CD4-positive, alpha-beta T cell treated with Interleukin-21 for 1 hour (primary cell): ENCODE measurements at regions not wholly inside any gene's neighbourhood (a gene's known extent, or its start where the extent isn't known, plus 50 kb on each side); places are given as distances from the start of the nearest gene placed in this dataset.
A peak's percentile ranks its signal among the peaks of the same experiment; 100 is the strongest.
"Not testable (repeated sequence)": the region's sequence is repeated elsewhere in the genome, so short reads cannot be mapped to it uniquely, and the experiment has no call there.

ENCODE experiments used
- DNase-seq: peaks from one replicate; pipeline ENCODE4 v3.0.0-alpha.2; 2020

DNA sequence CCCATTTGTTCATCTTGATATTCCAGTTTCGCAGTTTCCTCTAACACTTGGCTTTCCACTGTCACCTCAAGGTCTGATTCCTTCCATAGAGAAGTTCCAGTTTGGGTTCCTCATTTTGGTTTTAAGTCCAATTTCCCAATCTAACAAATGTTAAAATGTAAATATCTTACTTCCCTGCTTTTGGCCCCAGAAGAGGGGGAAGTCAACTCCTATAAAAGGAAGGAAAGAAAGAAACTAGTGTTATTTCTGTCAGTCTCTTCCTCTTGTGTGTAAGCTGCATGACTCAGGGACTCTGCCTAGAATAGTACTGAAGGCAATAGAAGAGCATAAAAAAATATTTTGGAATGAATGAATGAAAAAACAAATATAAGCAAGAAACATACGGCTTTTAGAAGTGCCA lies 127.5 kb upstream of the CCNG1 start:
- no peak for DNase-seq

DNA sequence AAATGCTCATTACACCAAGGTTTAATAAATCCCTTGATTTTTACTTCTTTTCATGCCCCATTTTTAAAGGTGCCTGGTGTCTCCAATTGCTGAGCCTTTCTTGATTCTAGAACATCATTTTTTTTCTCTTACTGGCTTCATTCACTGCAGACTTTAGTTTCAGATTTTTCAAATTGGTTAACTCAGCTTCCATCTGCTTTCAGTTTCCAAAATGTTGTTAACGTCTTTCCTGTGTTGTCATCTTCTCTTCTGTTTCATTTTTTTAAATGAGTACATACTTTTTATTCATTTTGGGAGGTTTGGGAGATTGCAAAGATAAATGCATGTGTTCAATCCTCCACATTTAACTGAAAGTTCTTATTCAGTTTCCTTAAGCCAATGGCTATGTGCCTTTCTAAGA lies 126.4 kb upstream of the CCNG1 start:
- no peak for DNase-seq

DNA sequence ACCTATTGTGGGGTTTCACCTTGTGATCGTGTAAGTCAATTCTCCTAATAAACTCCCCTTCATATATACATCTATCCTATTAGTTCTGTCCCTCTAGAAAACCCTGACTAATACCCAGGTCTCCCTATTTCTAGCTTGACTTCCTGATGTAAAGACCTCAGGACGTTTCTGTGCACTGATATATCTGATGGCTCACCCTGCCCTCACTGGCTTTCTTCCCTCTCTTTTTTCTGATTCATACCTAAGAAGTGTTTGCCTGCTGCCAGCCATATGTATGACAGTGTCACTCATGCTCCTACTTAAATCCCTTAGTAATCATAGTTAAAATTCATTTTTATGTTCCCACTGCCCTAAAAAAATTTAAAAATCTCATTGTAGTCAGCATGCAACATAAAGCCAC lies 124.8 kb upstream of the CCNG1 start:
- DNase-seq = no peak

DNA sequence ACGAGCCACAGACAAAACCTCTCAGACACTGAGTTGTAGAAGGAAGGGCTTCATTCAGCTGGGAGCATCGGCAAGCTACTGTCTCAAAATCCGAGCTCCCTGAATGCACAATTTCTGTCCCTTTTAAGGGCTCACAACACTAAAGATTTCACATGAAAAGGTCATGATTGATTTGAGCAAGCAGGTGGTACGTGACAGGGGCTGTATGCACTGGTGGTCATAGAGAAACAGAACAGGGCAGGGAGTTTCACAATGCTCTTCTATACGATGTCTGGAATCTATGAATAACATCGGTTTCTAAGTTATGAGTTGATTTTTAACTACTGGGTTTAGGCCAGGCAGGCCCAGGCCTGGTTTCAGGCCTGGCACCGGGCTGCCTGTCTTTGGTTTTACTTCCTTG lies 124.3 kb upstream of the CCNG1 start:
- not testable (repeated sequence) for DNase-seq

DNA sequence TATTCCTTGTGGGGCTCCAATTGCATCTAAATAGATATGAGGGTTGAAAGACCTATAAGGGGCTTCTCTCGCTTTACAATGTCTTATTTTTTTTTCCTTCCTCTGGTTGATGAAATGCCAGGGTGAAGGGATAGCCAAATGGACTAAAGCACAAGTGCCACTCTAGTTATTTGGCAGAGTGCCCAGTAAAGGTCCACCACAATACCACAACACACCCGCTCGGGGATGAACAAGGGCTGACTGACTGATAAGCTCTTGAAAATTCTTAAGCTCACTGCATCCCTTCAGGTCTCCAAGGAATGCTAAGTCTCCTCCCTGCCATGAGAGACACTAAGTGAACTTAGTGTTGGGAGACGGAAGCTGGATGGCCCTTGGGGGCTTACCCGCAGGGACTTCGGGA lies 121.0 kb upstream of the CCNG1 start:
- not testable (repeated sequence) for DNase-seq

DNA sequence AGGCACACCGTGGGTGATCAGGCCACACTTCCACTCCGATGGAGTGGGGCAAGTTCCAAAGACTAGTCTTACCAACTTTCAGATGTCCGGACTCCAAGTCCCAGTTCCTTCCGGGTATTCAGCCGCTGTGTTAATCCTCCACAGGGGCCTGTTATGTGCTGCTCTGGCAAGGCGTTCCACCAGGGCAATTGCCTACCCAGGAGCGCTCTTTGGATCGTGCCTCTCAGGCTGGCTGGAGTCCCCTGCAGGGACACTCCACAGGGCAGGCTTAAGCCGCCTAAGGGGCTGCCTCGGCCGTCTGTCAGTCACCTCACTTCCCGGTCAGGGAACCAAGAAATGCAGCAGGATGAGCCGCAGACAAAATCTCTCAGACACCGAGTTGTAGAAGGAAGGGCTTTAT lies 118.7 kb upstream of the CCNG1 start:
- no peak for DNase-seq

DNA sequence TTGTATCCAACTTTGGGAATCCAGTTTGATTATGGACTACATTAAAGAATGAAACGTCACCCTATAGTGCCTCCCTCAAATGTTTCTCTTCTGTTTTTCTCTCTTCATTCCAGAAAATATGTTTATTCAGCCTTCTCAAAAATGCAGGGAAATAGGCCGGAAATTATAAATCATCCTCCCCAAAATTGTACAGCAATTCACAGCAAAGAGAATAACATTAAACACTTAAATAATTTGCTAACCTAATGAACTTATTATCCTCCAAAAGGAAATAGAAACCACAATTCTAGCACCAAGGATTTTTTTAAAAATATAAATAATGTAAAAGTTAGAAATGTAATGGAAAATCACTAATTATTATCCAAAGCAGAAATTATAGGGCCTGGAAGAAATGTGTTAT lies 115.9 kb upstream of the CCNG1 start:
- DNase-seq = no peak

DNA sequence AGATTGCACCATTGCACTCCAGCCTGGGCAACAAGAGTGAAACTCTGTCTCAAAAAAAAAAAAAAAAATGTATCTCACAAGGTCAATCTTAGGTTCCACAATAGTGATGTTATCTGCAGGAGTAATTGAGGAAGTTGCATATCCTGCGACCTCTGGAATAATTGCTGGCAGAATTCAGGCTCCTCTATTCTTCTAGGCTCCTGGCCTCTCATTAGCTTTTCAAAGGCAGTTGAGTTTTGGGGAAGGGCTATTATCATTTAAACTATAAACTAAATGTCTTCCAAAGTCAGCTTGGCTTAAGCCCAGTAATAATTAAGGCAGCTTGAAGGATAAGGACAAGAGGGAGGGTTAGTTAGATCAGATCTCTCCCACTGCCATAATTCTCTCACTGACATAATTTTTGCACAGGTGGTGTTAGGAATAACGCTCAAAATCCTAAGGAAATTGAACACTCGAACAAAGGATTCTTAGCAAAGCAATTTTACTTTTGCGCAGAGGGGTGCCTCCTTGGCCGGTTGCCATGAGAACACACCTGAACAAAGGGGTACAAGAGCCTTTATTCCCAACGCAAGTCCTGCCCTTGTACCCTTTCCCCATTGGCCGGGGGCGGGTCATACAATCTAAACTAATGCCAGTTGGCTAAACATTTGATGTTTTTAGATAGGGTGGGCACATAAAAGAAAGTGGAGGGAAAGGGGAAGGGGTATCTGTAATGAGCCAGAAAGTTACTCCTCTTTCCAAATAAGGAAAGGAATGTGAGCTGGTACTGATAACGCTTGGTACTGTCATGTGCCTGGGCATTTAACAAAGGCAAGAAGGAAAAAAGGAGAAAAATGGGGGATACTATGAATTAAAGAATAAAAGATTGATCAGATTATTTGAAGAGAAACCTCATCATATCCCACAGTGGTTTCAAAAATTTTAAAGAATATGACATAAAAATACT lies 106.4 kb upstream of the CCNG1 start:
- DNase-seq = no peak

DNA sequence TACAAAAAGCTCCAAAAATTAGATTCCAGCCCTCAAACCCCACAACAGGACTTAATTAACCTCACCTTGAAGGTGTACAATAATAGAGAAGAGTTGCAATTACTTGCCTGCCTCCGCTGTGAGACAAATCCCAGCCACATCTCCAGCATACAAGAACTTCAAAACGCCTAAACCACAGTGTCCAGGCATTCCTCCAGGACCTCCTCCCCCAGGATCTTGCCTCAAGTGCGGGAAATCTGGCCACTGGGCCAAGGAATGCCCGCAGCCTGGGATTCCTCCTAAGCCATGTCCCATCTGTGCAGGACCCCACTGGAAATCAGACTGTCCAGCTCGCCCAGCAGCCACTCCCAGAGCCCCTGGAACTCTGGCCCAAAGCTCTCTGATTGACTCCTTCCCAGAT lies 101.3 kb upstream of the CCNG1 start:
- not testable (repeated sequence) for DNase-seq

DNA sequence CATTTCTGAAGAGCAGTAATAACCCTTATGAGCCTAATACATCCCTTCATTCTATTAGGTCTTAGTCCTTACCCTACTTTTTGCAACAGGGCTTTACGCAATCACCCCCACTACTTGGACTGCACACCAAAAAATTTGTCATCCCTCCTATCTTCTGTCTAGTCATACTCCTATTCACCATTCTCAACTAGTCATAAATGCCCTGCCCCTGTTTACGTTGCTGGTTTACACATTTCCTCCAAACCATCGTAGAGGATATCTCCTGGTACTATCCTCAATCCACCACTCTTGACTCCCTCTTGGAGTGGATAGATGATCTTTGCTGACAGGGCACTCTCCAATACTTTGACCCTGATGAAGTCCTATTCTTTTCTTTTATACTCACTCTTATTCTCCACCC lies 98.2 kb upstream of the CCNG1 start:
- DNase-seq = no peak

DNA sequence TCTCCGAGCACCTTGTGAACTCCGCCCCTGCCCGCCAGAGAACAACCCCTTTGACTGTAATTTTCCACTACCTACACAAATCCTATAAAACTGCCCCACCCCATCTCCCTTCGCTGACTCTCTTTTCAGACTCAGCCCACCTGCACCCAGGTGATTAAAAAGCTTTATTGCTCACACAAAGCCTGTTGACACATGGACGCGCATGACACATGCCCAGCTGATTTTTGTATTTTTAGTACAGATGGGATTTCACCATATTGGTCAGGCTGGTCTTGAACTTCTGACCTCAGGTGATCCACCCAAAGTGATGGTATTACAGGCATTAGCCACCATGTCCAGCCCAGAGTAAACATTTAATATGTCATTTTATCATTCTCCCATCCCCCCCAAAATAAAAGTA lies 97.0 kb upstream of the CCNG1 start:
- DNase-seq = not testable (repeated sequence)

DNA sequence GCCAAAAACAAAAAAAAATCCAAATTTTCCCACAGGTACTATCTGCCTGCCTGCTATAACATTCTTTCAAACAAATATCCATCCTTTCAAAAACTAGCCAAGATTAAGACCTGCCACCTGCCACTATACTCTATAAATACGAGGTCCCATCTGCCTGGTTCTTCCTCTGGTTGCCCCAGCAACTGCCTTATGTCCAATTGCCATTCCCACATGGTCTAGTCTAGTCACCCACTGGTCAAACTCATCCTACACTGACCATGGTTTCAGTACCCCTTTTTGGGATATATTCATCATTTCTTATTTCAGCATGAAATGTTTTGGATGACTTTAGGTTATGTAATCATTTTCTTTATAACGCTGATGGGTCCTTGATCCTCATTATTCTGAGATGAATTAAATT lies 95.1 kb upstream of the CCNG1 start:
- no peak for DNase-seq

DNA sequence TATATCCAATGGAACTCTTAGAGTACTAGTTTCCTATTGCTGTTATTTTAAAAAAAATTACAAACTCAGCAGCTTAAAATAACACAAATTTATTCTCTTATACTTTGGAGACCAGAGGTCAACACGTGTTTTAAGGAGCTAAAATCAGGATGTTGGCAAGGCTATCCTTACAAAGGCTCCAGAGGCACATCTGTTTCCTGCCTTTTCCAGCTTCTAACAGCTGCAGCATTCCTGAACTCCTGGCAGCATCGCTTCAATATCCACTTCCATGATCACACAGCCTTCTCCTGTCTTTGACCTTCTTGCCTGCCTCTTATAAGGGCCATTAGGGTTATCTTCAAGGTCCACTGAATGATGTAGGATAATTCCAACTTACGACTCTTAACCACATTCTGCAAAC lies 92.2 kb upstream of the CCNG1 start:
- DNase-seq = no peak

DNA sequence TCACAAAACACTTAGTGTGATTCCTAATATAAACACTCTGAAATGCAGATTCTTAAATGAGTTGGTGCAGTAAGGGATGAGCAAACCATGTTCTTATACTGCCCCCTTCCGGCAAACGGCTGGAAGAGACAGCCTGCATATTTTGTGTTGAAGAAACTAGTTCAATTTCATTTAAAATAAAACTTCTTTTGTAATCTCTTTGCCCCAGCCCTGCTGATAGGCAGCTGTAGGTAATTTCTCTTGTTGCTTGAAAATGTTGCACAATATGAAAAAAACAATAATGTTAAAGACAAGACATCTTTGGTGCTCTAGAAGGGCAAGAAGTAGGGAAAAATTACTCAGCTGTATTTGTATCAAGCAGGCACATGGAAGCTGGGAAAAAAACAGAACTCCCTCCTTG lies 89.7 kb upstream of the CCNG1 start:
- peak; percentile 58 for DNase-seq

DNA sequence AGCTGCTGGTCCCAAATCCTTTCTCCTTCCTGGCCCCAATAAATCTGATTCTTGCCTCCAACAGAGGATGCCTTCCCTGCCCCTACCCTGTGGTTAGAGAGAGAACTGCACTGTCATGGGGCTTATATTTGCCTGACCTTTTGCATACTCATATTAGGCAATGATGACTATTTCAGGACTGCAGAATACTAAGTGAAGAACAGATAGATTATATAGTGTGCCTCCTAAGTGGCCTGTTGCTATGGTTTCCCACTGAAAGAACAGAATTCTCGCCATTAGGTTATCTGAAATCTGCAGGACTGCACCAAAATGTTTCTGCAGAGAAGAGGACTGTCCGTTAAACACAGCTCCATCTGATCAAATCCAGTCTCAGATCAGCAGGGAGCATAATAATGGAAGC lies 87.3 kb upstream of the CCNG1 start:
- no peak for DNase-seq

DNA sequence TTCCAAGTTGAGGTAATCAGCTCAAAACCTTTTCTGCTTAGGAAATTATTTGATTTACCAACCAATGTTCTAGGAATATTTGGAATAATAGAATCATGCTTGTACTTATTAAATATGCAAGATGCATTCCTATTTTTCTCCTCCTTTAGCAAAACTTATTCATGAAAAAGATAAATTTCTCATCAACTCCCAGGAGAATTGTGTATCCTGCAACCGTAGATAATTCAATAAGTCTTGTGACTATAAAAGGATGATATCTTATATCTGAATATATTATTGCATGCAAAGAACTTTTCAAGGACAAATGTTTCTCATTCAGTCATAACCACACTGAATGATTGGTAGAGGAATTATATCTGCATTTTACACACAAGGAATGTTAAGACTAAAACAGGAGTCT lies 84.9 kb upstream of the CCNG1 start:
- no peak for DNase-seq

DNA sequence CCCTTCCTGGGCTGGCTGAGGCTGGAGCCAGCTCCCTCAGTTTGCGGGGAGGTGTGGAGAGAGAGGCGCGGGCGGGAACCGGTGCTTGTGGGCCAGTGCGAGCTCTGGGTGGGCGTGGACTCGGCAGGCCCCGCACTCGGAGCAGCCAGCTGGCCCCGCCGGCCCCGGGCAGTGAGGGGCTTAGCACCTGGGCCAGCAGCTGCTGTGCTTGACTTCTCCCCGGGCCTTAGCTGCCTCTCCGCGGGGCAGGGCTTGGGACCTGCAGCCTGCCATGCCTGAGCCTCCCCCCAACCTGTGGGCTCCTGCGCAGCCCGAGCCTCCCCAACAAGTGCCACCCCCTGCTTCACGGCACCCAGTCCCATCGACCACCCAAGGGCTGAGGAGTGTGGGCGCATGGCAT lies 81.6 kb upstream of the CCNG1 start:
- not testable (repeated sequence) for DNase-seq

DNA sequence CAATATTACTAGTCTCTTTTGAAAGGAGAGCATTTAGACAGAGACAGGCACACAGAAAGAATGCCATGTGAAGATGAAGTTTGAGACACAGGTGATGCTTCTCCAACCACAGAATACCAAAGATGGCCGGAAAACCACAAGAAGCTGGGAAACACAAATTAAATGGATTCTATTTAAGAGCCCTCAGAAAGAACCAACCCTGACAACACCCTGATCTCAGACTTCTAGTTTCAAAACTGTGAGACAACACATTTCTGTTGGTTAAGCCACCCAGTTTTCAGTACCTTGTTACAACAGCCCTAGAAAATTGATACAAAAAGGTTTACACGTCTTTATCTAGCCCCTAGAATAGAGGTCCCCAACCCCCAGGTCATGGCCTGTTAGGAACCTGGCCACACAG lies 79.8 kb upstream of the CCNG1 start:
- DNase-seq = no peak

DNA sequence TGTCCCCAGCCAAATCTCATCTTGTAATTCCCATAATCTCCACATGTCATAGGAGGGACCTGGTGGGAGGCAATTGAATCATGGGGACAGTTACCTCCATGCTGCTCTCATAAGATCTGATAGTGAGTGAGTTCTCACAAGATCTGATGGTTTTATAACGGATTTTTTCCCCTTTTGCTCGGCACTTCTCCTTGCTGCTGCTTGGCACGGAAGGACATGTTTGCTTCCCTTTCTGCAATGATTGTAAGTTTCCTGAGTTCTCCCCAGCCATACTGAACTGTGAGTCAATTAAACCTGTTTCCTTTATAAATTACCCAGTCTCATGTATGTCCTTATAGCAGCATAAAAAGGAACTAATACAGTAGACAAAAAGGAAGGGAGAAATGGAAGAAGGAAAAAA lies 76.7 kb upstream of the CCNG1 start:
- no peak for DNase-seq

DNA sequence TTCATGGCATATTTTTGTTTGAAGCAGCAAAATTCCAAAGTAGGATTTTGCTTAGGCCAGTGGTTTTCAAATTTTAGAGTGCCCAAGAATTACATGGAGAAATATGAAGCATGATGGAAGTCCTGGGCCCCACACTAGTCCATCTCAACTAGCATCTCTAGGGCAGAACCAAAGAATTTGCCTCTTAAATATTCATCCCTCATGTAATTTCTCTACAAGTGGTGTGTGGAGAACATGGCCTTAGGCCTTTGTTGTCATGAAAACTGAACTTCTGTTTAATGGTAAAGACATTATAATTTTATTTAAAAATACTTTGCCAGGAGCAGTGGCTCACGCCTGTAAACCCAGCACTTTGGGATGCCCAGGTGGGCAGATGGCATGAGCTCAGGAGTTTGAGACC lies 75.9 kb upstream of the CCNG1 start:
- DNase-seq = no peak

DNA sequence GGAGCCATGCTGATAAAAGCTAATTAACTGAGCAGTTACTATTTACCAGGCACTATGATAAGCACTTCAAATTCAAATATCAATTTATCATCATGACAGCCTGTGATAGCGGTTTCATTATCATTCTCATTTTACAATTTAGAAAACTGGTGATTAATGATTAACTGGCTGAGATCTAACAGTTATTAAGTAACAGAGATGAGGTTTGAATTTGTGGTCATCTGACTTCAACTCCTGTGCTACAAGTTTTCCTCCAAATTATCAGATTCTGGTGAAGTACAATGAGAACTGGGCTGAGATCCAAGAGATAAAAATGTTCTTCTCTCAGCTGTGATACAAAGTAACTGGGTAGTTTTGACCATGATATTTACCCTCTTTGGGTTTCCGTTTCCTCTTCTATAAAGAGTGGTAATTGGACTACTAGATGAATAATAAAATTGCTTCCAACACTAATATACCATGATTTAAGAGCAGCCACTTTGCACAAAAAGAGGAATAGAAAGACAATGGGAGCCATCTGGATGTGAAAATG lies 74.5 kb upstream of the CCNG1 start:
- DNase-seq = no peak

DNA sequence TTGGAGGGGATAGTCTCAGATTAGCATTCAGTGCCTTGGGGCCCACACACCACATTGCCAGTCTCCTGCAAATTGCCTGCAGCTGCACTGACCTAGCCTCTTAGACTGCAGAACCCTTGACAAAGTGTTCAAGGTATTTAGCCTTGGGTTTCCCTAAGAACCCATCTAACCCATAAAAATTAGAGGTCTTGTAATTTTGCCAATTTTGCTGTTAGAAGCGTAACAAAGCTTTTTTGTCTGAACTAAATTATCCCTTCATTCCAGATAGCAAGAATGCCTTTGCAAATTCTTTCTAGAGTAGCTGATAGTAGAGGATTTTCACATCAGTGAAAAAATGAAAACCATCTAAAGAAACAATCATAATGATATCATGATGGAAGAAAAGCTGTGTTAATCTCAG lies 74.0 kb upstream of the CCNG1 start:
- DNase-seq = no peak

DNA sequence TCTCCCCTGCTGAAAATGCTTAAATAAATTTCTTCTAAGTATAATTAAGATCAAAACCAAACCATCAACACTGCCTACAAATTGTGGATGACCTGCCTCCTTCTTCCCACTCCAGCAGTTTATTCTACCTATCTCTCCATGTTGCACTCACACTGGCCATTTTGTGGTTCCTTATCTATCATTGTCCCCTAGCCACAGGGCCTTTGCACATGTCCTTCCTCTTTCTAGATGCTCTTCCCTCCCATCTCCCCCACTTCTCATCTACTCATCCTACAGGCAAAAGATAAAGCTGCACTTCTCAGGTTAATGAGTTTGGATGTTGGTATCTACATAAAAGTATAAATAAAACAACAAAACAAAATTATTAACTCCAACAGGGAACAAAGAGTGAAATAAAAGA lies 70.6 kb upstream of the CCNG1 start:
- no peak for DNase-seq

DNA sequence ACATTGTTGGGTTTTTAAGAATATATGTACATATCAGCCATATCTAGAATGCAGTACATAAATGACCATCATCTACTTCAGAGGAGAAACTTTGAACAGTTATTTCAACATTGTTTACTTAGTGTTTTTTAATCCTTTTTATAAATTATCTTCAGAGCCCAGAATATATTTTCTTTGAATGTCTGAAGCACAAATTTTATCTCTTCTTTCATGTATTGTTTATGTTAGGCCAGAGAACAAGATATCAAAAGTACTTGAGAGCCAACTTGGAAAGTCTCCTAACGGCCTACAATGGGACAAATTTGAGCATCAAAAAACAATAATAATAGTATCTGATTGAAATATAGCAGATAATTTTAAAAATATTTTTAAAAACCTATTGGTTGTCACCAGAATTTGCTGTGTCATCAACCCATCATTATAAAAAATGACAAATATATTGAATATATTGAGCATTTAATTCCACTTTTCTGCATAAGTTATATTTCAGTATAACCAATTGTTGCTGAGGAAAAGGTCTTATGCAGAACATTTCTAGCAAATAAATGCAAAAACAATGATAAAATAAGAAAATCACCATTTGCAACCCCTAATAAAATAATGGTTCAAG lies 67.5 kb upstream of the CCNG1 start:
- DNase-seq = no peak
